H1 (cell line): ENCODE measurements at regions not wholly inside any gene's neighbourhood (a gene's known extent, or its start where the extent isn't known, plus 50 kb on each side); places are given as distances from the start of the nearest gene placed in this dataset.

Experiments
- CTCF ChIA-PET: fragments of 300-600 bp; sonication (Branson Sonifier 250); formaldehyde crosslinking; loops from one replicate; lab custom pipeline; 2021; ENCODE audit not compliant: partially characterized antibody; lab: Charles Lee
- POLR2A ChIA-PET: fragments of 300-600 bp; sonication (Branson Sonifier 250); formaldehyde crosslinking; loops from one replicate; lab custom pipeline; 2021; ENCODE audit warnings: inconsistent platforms; ENCODE audit not compliant: partially characterized antibody; lab: Charles Lee
- DNase-seq, 2 experiments: peaks; one replicate each; pipeline versions ENCODE4 v3.0.0 to v3.0.0-alpha.2; 2010 to 2022; ENCODE audit warnings: low spot score in 2 of 2, low read depth in 1 of 2, mixed read lengths in 1 of 2
- FAIRE-seq: peaks from 2 replicates; lab custom pipeline; 2011; peaks lifted over from hg19 to GRCh38; lab: Jason Lieb, UNC
- H2AFZ ChIP-seq: 2 replicates; pipeline ENCODE4 v1.8.1; 2012; ENCODE audit warnings: low read length, inconsistent platforms
- H2AK5ac ChIP-seq: 2 replicates; pipeline ENCODE4 v1.6.1; 2013; ENCODE audit warnings: low read depth, low read length
- H2BK120ac ChIP-seq: replicated peaks from 2 replicates; pipeline ENCODE3; 2013; ENCODE audit warnings: low read depth, low read length, inconsistent platforms
- H2BK12ac ChIP-seq: 2 replicates; pipeline ENCODE4 v1.6.1; 2013; ENCODE audit warnings: low read depth, low read length
- H2BK15ac ChIP-seq: 2 replicates; pipeline ENCODE4 v1.6.1; 2013; ENCODE audit warnings: low read length
- H2BK20ac ChIP-seq: 2 replicates; pipeline ENCODE4 v1.6.1; 2013; ENCODE audit warnings: low read length
- H2BK5ac ChIP-seq: 2 replicates; pipeline ENCODE4 v1.6.1; 2013; ENCODE audit warnings: low read depth, low read length
- H3K14ac ChIP-seq: 2 replicates; pipeline ENCODE4 v1.6.1; 2013; ENCODE audit warnings: inconsistent platforms; ENCODE audit not compliant: insufficient read length
- H3K18ac ChIP-seq: 2 replicates; pipeline ENCODE4 v1.6.1; 2013; ENCODE audit warnings: low read length; ENCODE audit errors: extremely low read depth
- H3K23ac ChIP-seq: 2 replicates; pipeline ENCODE4 v1.6.1; 2013; ENCODE audit warnings: inconsistent platforms; ENCODE audit not compliant: insufficient read length
- H3K23me2 ChIP-seq: 2 replicates; pipeline ENCODE4 v1.6.1; 2013; ENCODE audit warnings: low read depth, low read length
- H3K27ac ChIP-seq: 2 replicates; pipeline ENCODE4 v1.6.1; 2011; ENCODE audit warnings: low read depth, low read length, inconsistent platforms
- H3K27me3 ChIP-seq, 4 experiments: replicated peaks in 1 of 4; 1 replicate in 1 of 4; 2 replicates in 3 of 4; pipeline versions ENCODE4 v1.6.1 to v1.8.1; 2011 to 2013; ENCODE audit warnings: low read length in 3 of 4, mild to moderate bottlenecking in 3 of 4, inconsistent platforms in 2 of 4, mixed read lengths in 2 of 4, moderate library complexity in 1 of 4; ENCODE audit not compliant: control insufficient read depth in 3 of 4, insufficient read depth in 3 of 4; ENCODE audit errors: extremely low read depth in 1 of 4
- H3K36me3 ChIP-seq, 4 experiments: 2 replicates each; pipeline versions ENCODE4 v1.6.1 to v1.8.1; 2011 to 2013; ENCODE audit warnings: mild to moderate bottlenecking in 4 of 4, low read length in 3 of 4, moderate library complexity in 2 of 4, control low read depth in 1 of 4, inconsistent platforms in 1 of 4; ENCODE audit not compliant: insufficient read depth in 4 of 4, control insufficient read depth in 2 of 4
- H3K4ac ChIP-seq: replicated peaks from 2 replicates; pipeline ENCODE3; 2013; ENCODE audit warnings: low read length, low read depth, mixed read lengths, inconsistent platforms; ENCODE audit not compliant: insufficient read length
- H3K4me1 ChIP-seq, 4 experiments: replicated peaks in 1 of 4; 1 replicate in 1 of 4; 2 replicates in 3 of 4; pipeline versions ENCODE4 v1.6.1 to v1.8.1; 2011 to 2013; ENCODE audit warnings: low read length in 3 of 4, inconsistent platforms in 2 of 4, mixed read lengths in 1 of 4; ENCODE audit not compliant: insufficient read depth in 4 of 4, control insufficient read depth in 3 of 4
- H3K4me2 ChIP-seq, 2 experiments: 2 replicates each; pipeline versions ENCODE4 v1.6.1 to v1.8.1; 2011 to 2013; ENCODE audit warnings: low read depth in 2 of 2, low read length in 2 of 2, control low read depth in 1 of 2, inconsistent platforms in 1 of 2, mild to moderate bottlenecking in 1 of 2; ENCODE audit not compliant: insufficient read depth in 1 of 2
- H3K4me3 ChIP-seq, 4 experiments: fragments of 200-600, 300-600 bp in 1 of 4; sonication (generic), shearing (Covaris generic), sonication (Bioruptor Twin) in 1 of 4; 2 replicates each; pipeline versions ENCODE4 v1.5.1 to v1.8.1; 2011 to 2016; ENCODE audit warnings: low read length in 4 of 4, low read depth in 3 of 4, control low read depth in 2 of 4, inconsistent platforms in 2 of 4, mild to moderate bottlenecking in 2 of 4, mixed read lengths in 1 of 4, moderate library complexity in 1 of 4; ENCODE audit not compliant: insufficient read depth in 2 of 4; ENCODE audit errors: extremely low read depth in 1 of 4
- H3K56ac ChIP-seq: replicated peaks from 2 replicates; pipeline ENCODE3; 2013; ENCODE audit warnings: low read depth, mild to moderate bottlenecking, mixed read lengths, low read length, inconsistent platforms; ENCODE audit not compliant: insufficient read length
- H3K79me1 ChIP-seq: 2 replicates; pipeline ENCODE4 v1.6.1; 2013; ENCODE audit warnings: low read depth, low read length, control low read depth
- H3K79me2 ChIP-seq, 2 experiments: 2 replicates each; pipeline versions ENCODE4 v1.6.1 to v1.8.1; 2012 to 2013; ENCODE audit warnings: low read length in 2 of 2, mild to moderate bottlenecking in 2 of 2, inconsistent platforms in 1 of 2; ENCODE audit not compliant: insufficient read depth in 2 of 2, control insufficient read depth in 1 of 2
- H3K9ac ChIP-seq, 4 experiments: replicated peaks in 1 of 4; 1 replicate in 1 of 4; 2 replicates in 3 of 4; pipeline versions ENCODE4 v1.6.1 to v1.8.1; 2011 to 2013; ENCODE audit warnings: low read depth in 3 of 4, low read length in 3 of 4, control low read depth in 2 of 4, mild to moderate bottlenecking in 2 of 4, moderate library complexity in 2 of 4, inconsistent platforms in 1 of 4; ENCODE audit errors: extremely low read depth in 1 of 4
- H3K9me3 ChIP-seq, 2 experiments: 2 replicates each; pipeline versions ENCODE4 v1.6.1 to v1.8.1; 2012 to 2013; ENCODE audit warnings: mild to moderate bottlenecking in 2 of 2, moderate library complexity in 2 of 2, control low read depth in 1 of 2, inconsistent platforms in 1 of 2, low read depth in 1 of 2, low read length in 1 of 2, mixed read lengths in 1 of 2; ENCODE audit not compliant: insufficient read depth in 2 of 2
- H4K20me1 ChIP-seq, 2 experiments: replicated peaks in 1 of 2; 2 replicates each; pipeline versions ENCODE3 to v1.8.1; 2011 to 2013; ENCODE audit warnings: inconsistent platforms in 2 of 2, low read length in 2 of 2, mild to moderate bottlenecking in 1 of 2; ENCODE audit not compliant: insufficient read depth in 2 of 2, control insufficient read depth in 1 of 2
- H4K5ac ChIP-seq: 2 replicates; pipeline ENCODE4 v1.6.1; 2013; ENCODE audit warnings: low read length, low read depth, mixed read lengths, inconsistent platforms; ENCODE audit not compliant: insufficient read length
- H4K8ac ChIP-seq: 2 replicates; pipeline ENCODE4 v1.8.0; 2013; ENCODE audit warnings: mild to moderate bottlenecking, moderate library complexity, low read length, inconsistent platforms; ENCODE audit not compliant: insufficient read depth; ENCODE audit errors: extremely low read depth
- H4K91ac ChIP-seq: replicated peaks from 2 replicates; pipeline ENCODE3; 2013; ENCODE audit warnings: low read length, mixed read lengths, inconsistent platforms; ENCODE audit not compliant: insufficient read length
- CHD2 ChIP-seq: IDR thresholded peaks from 2 replicates; pipeline ENCODE4 v1.6.1; 2012; ENCODE audit warnings: low read length, improper control_type of control experiment
- EGR1 ChIP-seq: IDR thresholded peaks from 2 replicates; pipeline ENCODE4 v1.6.1; 2011; ENCODE audit warnings: low read depth, low read length, borderline replicate concordance
- KDM4A ChIP-seq: IDR thresholded peaks from one replicate; pipeline ENCODE4 v1.7.1; 2012; ENCODE audit warnings: low read depth, mild to moderate bottlenecking, moderate library complexity, low read length, inconsistent platforms; ENCODE audit not compliant: severe bottlenecking
- SIN3A ChIP-seq, 2 experiments: IDR thresholded peaks in 1 of 2; conservative IDR thresholded peaks in 1 of 2; 2 replicates each; pipeline ENCODE4 v1.6.1; 2011 to 2012; ENCODE audit warnings: low read length in 2 of 2, improper control_type of control experiment in 1 of 2, low read depth in 1 of 2, mild to moderate bottlenecking in 1 of 2
- SIRT6 ChIP-seq: IDR thresholded peaks from one replicate; pipeline ENCODE4 v1.7.1; 2012; ENCODE audit warnings: low read length, inconsistent platforms
- SRF ChIP-seq: IDR thresholded peaks from 2 replicates; pipeline ENCODE4 v1.6.1; 2011; ENCODE audit warnings: mild to moderate bottlenecking, low read depth, low read length, moderate library complexity
- WGBS, 2 experiments: shearing (Covaris generic) in 1 of 2; methylation state at CpG; one replicate each; pipeline versions ENCODE4 v1.1.6 to v1.1.7; 2013 to 2015; ENCODE audit warnings: low lambda C conversion rate in 2 of 2, mixed read lengths in 2 of 2, inconsistent platforms in 1 of 2, low coverage in 1 of 2, missing lambda C conversion rate in 1 of 2; ENCODE audit not compliant: insufficient replicate concordance in 2 of 2, insufficient coverage in 1 of 2, insufficient read length in 1 of 2; ENCODE audit errors: extremely low coverage in 1 of 2, missing lambda C conversion rate in 1 of 2; 5-methylcytosine and 5-hydroxymethylcytosine counted together
- TF ChIP-seq, protein P1 (sequence below): IDR thresholded peaks from 2 replicates; pipeline ENCODE4 v1.6.1; 2011; ENCODE audit warnings: low read length, improper control_type of control experiment

DNA sequence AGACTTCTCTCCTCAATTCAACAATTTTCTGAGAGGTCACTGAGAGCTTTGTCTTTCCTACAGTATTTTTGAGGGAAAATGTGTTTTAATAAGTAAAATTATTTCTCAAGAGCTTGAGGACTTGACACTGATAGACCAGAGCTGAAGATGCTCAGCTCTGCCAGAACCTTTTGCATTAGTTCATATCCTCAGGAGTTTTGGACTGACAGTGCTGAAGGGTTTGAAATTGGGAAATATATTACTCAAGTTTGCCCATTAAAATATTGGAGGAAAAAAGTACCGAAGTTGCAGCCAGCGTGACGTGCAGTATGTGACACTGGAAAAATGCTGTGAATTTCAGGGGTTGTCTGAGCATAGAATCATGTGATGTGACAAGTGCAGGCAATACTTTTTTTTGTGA, 346.6 kb upstream of the DPYD start:
- Histone ChIP-seq H2BK120ac (no peak overlapping the region), H3K27me3 (no peaks in the 10 kb centered on the region), H3K56ac (no peak overlapping the region), H3K4me3 (no peak overlapping the region), H4K8ac (no peak overlapping the region), H3K79me1 (no peaks in the 10 kb centered on the region), H3K9me3 (no peaks in the 10 kb centered on the region), H3K14ac (no peak overlapping the region), H2BK5ac (no peak overlapping the region), H2BK20ac (no peak overlapping the region), H4K91ac (no peak overlapping the region), H3K36me3 (no peaks in the 10 kb centered on the region; a peak in 1 of 8 replicates), H3K79me2 (no peaks in the 10 kb centered on the region), H3K4ac (no peak overlapping the region), H2BK15ac (no peak overlapping the region), H3K23ac (no peak overlapping the region), H2BK12ac (no peak overlapping the region), H3K18ac (no peak overlapping the region), H3K9ac (no peak overlapping the region), H3K27ac (no peak overlapping the region), H3K4me2 (no peak overlapping the region), H2AFZ (no peak overlapping the region), H3K4me1 (no peaks in the 10 kb centered on the region)
- WGBS, 2 experiments = 94% methylated on average over 3 of the region's 3 CpGs; no CpG with 5 or more reads in 1 of the 2 experiments
- ChIA-PET CTCF (interaction anchor here (1.6 kb wide), 1 partner anchor 16 kb away, joined by 6 read pairs; no protein-coding TSS in a partner anchor), POLR2A (no interaction called here)
- DNase-seq (no peak), FAIRE-seq (no peak)
- TF ChIP-seq, protein P1, sequence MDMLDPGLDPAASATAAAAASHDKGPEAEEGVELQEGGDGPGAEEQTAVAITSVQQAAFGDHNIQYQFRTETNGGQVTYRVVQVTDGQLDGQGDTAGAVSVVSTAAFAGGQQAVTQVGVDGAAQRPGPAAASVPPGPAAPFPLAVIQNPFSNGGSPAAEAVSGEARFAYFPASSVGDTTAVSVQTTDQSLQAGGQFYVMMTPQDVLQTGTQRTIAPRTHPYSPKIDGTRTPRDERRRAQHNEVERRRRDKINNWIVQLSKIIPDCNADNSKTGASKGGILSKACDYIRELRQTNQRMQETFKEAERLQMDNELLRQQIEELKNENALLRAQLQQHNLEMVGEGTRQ = no peak
- TF ChIP-seq SRF (no peak), KDM4A (no peak), EGR1 (no peak), CHD2 (no peak), SIRT6 (no peak), SIN3A (conservative IDR thresholded peaks at IDR 0.05 in 1 of 2, IDR thresholded peaks at IDR 0.05 in 1 of 2; ENCODE audit: low read depth in 1 of 2, low read length in 2 of 2) (no peak)
- TF ChIP-seq, all 59 proteins: peak for 0
- Histone ChIP-seq H2AK5ac (no peak overlapping the region), H4K5ac (no peak overlapping the region), H4K20me1 (no peaks in the 10 kb centered on the region), H3K23me2 (no peaks in the 10 kb centered on the region)
